Neural cell (in vitro differentiated cells): ENCODE measurements at regions not wholly inside any gene's neighbourhood (a gene's known extent, or its start where the extent isn't known, plus 50 kb on each side); places are given as distances from the start of the nearest gene placed in this dataset.

Source experiments
- H2AFZ ChIP-seq: fragments of 200-600, 300-800 bp; sonication (generic), shearing (Covaris generic); 2 replicates; pipeline ENCODE4 v1.6.0; 2014; ENCODE audit warnings: low read depth, mild to moderate bottlenecking, antibody characterized with exemption, low read length, moderate library complexity
- H3F3A ChIP-seq: fragments of 200-600 bp; shearing (Covaris generic); 2 replicates; pipeline ENCODE4 v1.6.1; 2016; ENCODE audit warnings: mild to moderate bottlenecking, moderate library complexity, mixed read lengths, antibody characterized with exemption, low read length; ENCODE audit not compliant: insufficient read depth, poor library complexity, severe bottlenecking
- H3K27ac ChIP-seq: fragments of 200-600, 300-800 bp; sonication (generic), shearing (Covaris generic); 2 replicates; pipeline ENCODE4 v1.5.1; 2014; ENCODE audit warnings: mild to moderate bottlenecking, low read length, moderate library complexity
- H3K27me3 ChIP-seq: fragments of 300-800, 200-600 bp; sonication (generic), shearing (Covaris generic); 2 replicates; pipeline ENCODE4 v1.6.0; 2014; ENCODE audit warnings: mild to moderate bottlenecking, low read depth, low read length, moderate library complexity; ENCODE audit not compliant: insufficient read depth
- H3K36me3 ChIP-seq: fragments of 300-800, 200-600 bp; sonication (generic), shearing (Covaris generic); 2 replicates; pipeline ENCODE4 v1.5.1; 2014; ENCODE audit warnings: mild to moderate bottlenecking, antibody characterized with exemption, low read length, moderate library complexity; ENCODE audit not compliant: insufficient read depth
- H3K4me2 ChIP-seq: fragments of 300-800, 200-600 bp; sonication (generic), shearing (Covaris generic); 2 replicates; pipeline ENCODE4 v1.6.0; 2014; ENCODE audit warnings: mild to moderate bottlenecking, low read length
- H3K4me3 ChIP-seq: fragments of 300-800, 200-600 bp; sonication (generic), shearing (Covaris generic); 2 replicates; pipeline ENCODE4 v1.5.1; 2014; ENCODE audit warnings: mild to moderate bottlenecking, low read length, moderate library complexity
- H3K79me2 ChIP-seq: fragments of 200-600 bp; shearing (Covaris generic); replicated peaks from 2 replicates; pipeline ENCODE4 v1.6.0; 2014; ENCODE audit warnings: mild to moderate bottlenecking, low read length, moderate library complexity; ENCODE audit not compliant: insufficient read depth
- H3K9ac ChIP-seq: fragments of 300-800, 200-600 bp; sonication (generic), shearing (Covaris generic); 2 replicates; pipeline ENCODE4 v1.6.1; 2016; ENCODE audit warnings: mild to moderate bottlenecking, low read length, mixed read lengths
- H3K9me2 ChIP-seq: fragments of 200-600 bp; shearing (Covaris generic); 2 replicates; pipeline ENCODE4 v1.6.1; 2016; ENCODE audit warnings: mild to moderate bottlenecking, low read length, mixed read lengths; ENCODE audit not compliant: insufficient read depth
- H3K9me3 ChIP-seq: fragments of 200-600, 300-800 bp; sonication (generic), shearing (Covaris generic); 2 replicates; pipeline ENCODE4 v1.6.1; 2016; ENCODE audit warnings: mild to moderate bottlenecking, mixed run types, low read length, moderate library complexity, mixed read lengths
- H4K20me1 ChIP-seq: fragments of 200-600 bp; shearing (Covaris generic); 2 replicates; pipeline ENCODE4 v1.6.1; 2016; ENCODE audit warnings: mild to moderate bottlenecking, mixed run types; ENCODE audit not compliant: insufficient read depth
- EP300 ChIP-seq: fragments of 450-650 bp; conservative IDR thresholded peaks from 2 replicates; pipeline ENCODE4 v1.6.1; 2014; ENCODE audit warnings: antibody characterized with exemption, mild to moderate bottlenecking, moderate library complexity; ENCODE audit not compliant: poor library complexity, severe bottlenecking
- EZH2 ChIP-seq: fragments of 200-600, 300-800 bp; shearing (Covaris generic), sonication (generic); IDR thresholded peaks from 2 replicates; pipeline ENCODE4 v1.6.1; 2014; ENCODE audit warnings: antibody characterized with exemption, low read length, borderline replicate concordance, mild to moderate bottlenecking; ENCODE audit not compliant: insufficient read depth, poor library complexity, severe bottlenecking
- MXI1 ChIP-seq: fragments of 450-650 bp; conservative IDR thresholded peaks from 2 replicates; pipeline ENCODE4 v1.6.1; 2014; ENCODE audit warnings: antibody characterized with exemption, mild to moderate bottlenecking; ENCODE audit not compliant: poor library complexity, severe bottlenecking
- POLR2AphosphoS5 ChIP-seq: IDR thresholded peaks from 2 replicates; pipeline ENCODE4 v1.6.1; 2012
- RAD21 ChIP-seq: fragments of 450-650 bp; conservative IDR thresholded peaks from 2 replicates; pipeline ENCODE4 v1.6.1; 2014; ENCODE audit warnings: antibody characterized with exemption, mild to moderate bottlenecking, moderate library complexity
- SMC3 ChIP-seq: fragments of 450-650 bp; conservative IDR thresholded peaks from 2 replicates; pipeline ENCODE4 v1.6.1; 2014; ENCODE audit warnings: antibody characterized with exemption, mild to moderate bottlenecking, moderate library complexity; ENCODE audit not compliant: poor library complexity
- TAF1 ChIP-seq: IDR thresholded peaks from 2 replicates; pipeline ENCODE4 v1.6.1; 2012; ENCODE audit warnings: low read depth
- TF ChIP-seq, protein P1 (sequence below): IDR thresholded peaks from 2 replicates; pipeline ENCODE4 v1.6.1; 2012; ENCODE audit warnings: borderline replicate concordance
- TF ChIP-seq, protein P2 (sequence below): fragments of 450-650 bp; IDR thresholded peaks from 2 replicates; pipeline ENCODE4 v1.5.1; 2014; ENCODE audit warnings: antibody characterized with exemption, mild to moderate bottlenecking, moderate library complexity; ENCODE audit not compliant: poor library complexity, severe bottlenecking

DNA sequence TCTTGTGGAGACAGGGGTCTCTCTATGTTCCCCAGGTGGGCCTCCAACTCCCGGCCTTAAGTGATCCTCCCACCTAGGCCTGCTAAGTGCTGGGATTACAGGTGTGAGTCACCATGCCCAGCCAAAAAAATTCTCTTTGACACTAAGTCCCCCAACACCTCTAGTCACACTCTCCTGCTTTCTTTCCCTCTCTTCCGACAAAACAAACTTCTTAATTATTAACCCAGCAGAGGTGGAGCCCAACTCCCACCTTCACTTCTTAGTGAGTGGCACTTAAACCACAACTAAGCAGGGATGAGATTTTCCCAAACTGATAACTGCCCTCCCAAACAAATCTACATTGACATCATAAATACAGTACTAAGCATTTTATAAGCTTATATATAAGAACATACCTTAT, 60.5 kb upstream of the PMAIP1 start:
- Histone ChIP-seq H3K4me3 (no peak overlapping the region), H3K9ac (no peak overlapping the region), H3K9me3 (no peaks in the 10 kb centered on the region), H3K79me2 (no peaks in the 10 kb centered on the region), H2AFZ (no peak overlapping the region), H3K27me3 (no peaks in the 10 kb centered on the region), H3K27ac (no peak overlapping the region), H4K20me1 (no peaks in the 10 kb centered on the region), H3K9me2 (no peaks in the 10 kb centered on the region), H3F3A (no peaks in the 10 kb centered on the region), H3K36me3 (no peaks in the 10 kb centered on the region), H3K4me2 (no peak overlapping the region)
- TF ChIP-seq RAD21, result no peak
- TF ChIP-seq TAF1, result no peak
- TF ChIP-seq SMC3, result no peak
- TF ChIP-seq POLR2AphosphoS5, result no peak
- no peak for TF ChIP-seq EZH2

DNA sequence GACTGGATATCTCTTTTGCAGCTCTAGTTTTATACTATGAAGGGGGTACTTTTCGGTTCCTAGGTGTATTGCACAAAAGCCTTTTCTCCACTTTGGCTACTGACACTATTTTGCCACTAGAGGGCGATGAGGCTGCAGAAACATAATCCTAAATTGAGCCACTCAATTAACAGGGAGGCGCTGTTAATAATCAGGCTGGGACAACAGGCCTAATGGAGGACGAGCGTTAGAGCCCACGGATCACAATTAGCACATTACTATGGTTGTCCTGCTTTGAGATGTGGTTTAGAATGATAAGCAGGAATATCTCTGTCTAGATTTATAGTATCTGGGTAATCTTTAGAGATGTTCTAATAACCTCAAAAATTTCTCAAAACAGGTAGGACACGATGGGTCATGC, 62.2 kb upstream of the PMAIP1 start:
- no peak for TF ChIP-seq EP300
- TF ChIP-seq SMC3, result peak; percentile 42
- no peak for TF ChIP-seq EZH2
- TF ChIP-seq, protein P1, sequence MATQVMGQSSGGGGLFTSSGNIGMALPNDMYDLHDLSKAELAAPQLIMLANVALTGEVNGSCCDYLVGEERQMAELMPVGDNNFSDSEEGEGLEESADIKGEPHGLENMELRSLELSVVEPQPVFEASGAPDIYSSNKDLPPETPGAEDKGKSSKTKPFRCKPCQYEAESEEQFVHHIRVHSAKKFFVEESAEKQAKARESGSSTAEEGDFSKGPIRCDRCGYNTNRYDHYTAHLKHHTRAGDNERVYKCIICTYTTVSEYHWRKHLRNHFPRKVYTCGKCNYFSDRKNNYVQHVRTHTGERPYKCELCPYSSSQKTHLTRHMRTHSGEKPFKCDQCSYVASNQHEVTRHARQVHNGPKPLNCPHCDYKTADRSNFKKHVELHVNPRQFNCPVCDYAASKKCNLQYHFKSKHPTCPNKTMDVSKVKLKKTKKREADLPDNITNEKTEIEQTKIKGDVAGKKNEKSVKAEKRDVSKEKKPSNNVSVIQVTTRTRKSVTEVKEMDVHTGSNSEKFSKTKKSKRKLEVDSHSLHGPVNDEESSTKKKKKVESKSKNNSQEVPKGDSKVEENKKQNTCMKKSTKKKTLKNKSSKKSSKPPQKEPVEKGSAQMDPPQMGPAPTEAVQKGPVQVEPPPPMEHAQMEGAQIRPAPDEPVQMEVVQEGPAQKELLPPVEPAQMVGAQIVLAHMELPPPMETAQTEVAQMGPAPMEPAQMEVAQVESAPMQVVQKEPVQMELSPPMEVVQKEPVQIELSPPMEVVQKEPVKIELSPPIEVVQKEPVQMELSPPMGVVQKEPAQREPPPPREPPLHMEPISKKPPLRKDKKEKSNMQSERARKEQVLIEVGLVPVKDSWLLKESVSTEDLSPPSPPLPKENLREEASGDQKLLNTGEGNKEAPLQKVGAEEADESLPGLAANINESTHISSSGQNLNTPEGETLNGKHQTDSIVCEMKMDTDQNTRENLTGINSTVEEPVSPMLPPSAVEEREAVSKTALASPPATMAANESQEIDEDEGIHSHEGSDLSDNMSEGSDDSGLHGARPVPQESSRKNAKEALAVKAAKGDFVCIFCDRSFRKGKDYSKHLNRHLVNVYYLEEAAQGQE, result no peak
- peak; percentile 19 for TF ChIP-seq RAD21
- TF ChIP-seq, protein P2, sequence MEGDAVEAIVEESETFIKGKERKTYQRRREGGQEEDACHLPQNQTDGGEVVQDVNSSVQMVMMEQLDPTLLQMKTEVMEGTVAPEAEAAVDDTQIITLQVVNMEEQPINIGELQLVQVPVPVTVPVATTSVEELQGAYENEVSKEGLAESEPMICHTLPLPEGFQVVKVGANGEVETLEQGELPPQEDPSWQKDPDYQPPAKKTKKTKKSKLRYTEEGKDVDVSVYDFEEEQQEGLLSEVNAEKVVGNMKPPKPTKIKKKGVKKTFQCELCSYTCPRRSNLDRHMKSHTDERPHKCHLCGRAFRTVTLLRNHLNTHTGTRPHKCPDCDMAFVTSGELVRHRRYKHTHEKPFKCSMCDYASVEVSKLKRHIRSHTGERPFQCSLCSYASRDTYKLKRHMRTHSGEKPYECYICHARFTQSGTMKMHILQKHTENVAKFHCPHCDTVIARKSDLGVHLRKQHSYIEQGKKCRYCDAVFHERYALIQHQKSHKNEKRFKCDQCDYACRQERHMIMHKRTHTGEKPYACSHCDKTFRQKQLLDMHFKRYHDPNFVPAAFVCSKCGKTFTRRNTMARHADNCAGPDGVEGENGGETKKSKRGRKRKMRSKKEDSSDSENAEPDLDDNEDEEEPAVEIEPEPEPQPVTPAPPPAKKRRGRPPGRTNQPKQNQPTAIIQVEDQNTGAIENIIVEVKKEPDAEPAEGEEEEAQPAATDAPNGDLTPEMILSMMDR, result peak; percentile 56
- H3K9ac ChIP-seq, result no peak overlapping the region
- no peaks in the 10 kb centered on the region for H3F3A ChIP-seq
- no peaks in the 10 kb centered on the region for H3K27me3 ChIP-seq
- H4K20me1 ChIP-seq, result no peaks in the 10 kb centered on the region
- H3K9me3 ChIP-seq, result no peaks in the 10 kb centered on the region
- H3K36me3 ChIP-seq, result no peaks in the 10 kb centered on the region
- H3K4me2 ChIP-seq, result no peak overlapping the region
- H3K79me2 ChIP-seq, result no peaks in the 10 kb centered on the region
- H3K4me3 ChIP-seq, result no peak overlapping the region
- no peak overlapping the region for H2AFZ ChIP-seq
- H3K9me2 ChIP-seq, result no peaks in the 10 kb centered on the region
- no peak overlapping the region for H3K27ac ChIP-seq

DNA sequence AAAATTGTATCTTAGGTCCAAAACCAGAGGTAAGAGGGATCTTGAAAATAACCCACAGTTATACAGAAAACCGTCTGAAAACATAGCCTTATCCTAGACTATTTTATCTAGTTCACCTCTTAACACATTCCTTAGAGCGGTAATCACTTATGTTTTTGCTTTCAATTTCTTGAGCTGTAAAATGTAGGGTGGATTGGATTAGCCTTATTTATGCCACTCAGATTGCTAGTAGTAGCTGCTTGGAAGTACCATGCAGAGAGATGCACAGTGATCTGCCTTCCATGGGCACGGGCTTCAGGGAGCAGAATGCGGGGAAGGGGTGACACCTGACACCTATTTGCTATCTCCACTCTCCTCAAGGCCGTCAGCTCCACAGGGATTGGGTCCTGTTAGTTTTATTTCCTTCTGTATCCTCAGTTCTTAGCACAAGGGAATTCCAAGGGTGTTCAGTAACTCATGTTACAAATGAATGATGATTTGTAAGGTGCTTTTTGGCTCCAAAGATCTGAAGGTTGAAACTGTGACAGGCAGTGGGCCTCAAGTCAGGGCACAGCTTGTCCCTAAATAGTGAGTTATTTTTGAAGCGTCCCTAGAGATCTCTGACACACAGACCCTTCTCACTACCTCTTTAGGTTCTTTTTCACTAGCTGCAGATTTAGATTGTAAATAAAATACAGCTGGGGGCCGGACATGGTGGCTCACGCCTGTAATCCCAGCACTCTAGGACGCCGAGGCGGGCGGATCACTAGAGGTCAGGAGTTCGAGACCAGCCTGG, 64.0 kb upstream of the PMAIP1 start:
- no peaks in the 10 kb centered on the region for H4K20me1 ChIP-seq
- H3F3A ChIP-seq, result no peaks in the 10 kb centered on the region
- H3K9ac ChIP-seq, result no peak overlapping the region
- H3K27ac ChIP-seq, result no peak overlapping the region
- no peak for TF ChIP-seq MXI1
- TF ChIP-seq POLR2AphosphoS5, result no peak
- no peak for TF ChIP-seq SMC3
- H3K9me3 ChIP-seq, result no peaks in the 10 kb centered on the region
- H3K79me2 ChIP-seq, result no peaks in the 10 kb centered on the region
- H3K4me2 ChIP-seq, result no peak overlapping the region
- no peaks in the 10 kb centered on the region for H3K27me3 ChIP-seq
- H3K4me3 ChIP-seq, result no peak overlapping the region
- H2AFZ ChIP-seq, result no peak overlapping the region
- no peaks in the 10 kb centered on the region for H3K9me2 ChIP-seq
- no peaks in the 10 kb centered on the region for H3K36me3 ChIP-seq
